Cardiac septum (tissue), 1 donor: ENCODE measurements at regions not wholly inside any gene's neighbourhood (a gene's known extent, or its start where the extent isn't known, plus 50 kb on each side); places are given as distances from the start of the nearest gene placed in this dataset.
"Not testable (repeated sequence)": the region's sequence is repeated elsewhere in the genome, so short reads cannot be mapped to it uniquely, and the experiment has no call there.

ENCODE experiments used
- DNase-seq: peaks from one replicate; pipeline ENCODE4 v3.0.0-alpha.2; 2020; ENCODE audit warnings: low spot score
- intact Hi-C: fragments of 100-400 bp; cut with DNase I; formaldehyde crosslinking; loops from one replicate; pipeline ENCODE4 v1.14.0; 2022
- donor health status: DM: no; HTN: no; CAD: no.

GRCh38 chr7:84941936-84942335, 244.9 kb downstream of the SEMA3D start:
- intact Hi-C loops: no loop called here

GRCh38 chr7:84941291-84941690, 245.6 kb downstream of the SEMA3D start:
- DNase-seq: no peak
- intact Hi-C loops: no loop called here

More at GRCh38 chr7:84941936-84942335, 244.9 kb downstream of the SEMA3D start:
- no peak for DNase-seq

DNA sequence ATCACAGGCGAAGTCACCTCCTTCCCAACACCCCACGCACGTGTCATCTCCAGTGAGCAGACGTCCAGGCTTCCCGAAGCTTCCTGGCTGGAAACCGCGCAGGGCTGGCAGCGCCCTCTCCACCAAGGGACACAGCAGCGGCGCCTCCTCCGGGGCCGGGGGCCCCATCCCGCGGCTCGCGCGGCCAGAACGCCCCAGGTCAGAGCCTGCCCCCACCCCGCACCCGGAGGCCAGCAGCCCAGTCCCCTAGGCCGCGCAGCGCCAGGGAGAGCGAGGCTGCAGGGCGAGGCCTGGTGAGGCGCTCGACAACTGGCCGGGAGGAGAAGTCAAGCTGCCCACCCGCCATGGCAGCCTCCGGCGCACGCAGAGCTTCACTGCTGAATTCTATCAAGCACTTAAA, 247.0 kb downstream of the SEMA3D start:
- no peak for DNase-seq
- intact Hi-C loops: no loop called here

DNA sequence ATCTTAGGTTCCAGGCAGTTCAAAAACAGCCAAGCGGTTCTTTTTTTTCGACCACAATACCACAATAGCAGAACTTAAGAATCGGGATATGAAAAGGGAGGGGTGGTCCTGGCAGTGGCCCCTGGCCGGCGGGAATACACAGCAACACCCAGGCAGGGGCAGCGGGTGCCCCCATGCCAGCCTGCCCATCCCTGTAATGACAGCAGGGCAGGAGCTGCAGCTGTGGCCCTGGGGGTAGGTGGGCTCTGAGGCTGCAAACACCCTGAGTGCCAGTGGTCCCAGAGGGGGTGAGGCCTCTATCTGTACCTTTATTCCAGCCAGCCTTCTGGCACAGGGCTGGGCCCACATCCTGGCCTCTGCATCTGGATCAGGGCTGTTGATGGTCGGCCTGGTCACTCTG, 247.4 kb downstream of the SEMA3D start:
- no peak for DNase-seq
- intact Hi-C loops: no loop called here

DNA sequence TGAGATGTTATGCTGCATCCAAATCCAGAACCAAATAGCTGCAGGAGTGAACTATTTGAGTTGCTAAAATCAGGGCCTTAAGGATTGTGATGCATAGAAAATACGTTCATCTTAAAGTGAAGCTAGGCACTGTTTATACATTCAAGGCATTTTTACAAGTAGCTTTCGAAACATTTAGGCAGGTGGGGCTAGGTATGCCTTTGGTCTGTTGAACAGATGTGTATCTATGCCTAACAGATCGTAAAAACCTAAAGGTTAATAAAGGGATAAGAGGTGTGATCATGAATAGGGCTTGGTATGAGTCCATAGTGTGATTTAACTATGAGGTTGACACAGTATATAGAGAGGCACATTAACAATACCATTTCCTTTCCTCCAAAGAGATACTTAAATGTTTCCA, 262.5 kb downstream of the SEMA3D start:
- no peak for DNase-seq
- intact Hi-C loops: no loop called here

- intact Hi-C loops: no loop called here
- no peak for DNase-seq
These were observed 263.5 kb downstream of the SEMA3D start for GRCh38 chr7:84923348-84923747.

- intact Hi-C loops: no loop called here
These were observed 265.7 kb downstream of the SEMA3D start for GRCh38 chr7:84921154-84921553.

DNA sequence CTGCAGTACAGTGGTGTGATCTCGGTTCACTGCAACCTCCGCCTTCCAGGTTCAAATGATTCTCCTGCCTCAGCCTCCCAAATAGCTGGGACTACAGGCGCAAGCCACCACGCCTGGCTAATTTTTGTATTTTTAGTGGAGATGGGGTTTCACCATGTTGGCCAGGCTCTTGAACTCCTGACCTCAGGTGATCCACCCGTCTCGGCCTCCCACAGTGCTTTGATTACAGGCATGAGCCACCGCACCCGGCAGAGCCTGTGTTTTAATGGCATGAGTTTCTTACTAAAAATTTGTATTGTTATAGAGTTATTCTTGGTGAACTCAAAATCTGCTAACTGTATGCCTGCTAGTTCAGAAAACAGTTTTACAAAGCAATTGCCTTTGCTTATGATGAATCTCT, 269.9 kb downstream of the SEMA3D start:
- DNase-seq, intact Hi-C loops: not testable (repeated sequence)

More at GRCh38 chr7:84921154-84921553, 265.7 kb downstream of the SEMA3D start:
- no peak for DNase-seq

GRCh38 chr7:84916161-84916560, 270.7 kb downstream of the SEMA3D start:
- intact Hi-C loops: no loop called here
- no peak for DNase-seq

GRCh38 chr7:84914598-84914997, 272.3 kb downstream of the SEMA3D start:
- intact Hi-C loops: no loop called here
- DNase-seq: no peak

DNA sequence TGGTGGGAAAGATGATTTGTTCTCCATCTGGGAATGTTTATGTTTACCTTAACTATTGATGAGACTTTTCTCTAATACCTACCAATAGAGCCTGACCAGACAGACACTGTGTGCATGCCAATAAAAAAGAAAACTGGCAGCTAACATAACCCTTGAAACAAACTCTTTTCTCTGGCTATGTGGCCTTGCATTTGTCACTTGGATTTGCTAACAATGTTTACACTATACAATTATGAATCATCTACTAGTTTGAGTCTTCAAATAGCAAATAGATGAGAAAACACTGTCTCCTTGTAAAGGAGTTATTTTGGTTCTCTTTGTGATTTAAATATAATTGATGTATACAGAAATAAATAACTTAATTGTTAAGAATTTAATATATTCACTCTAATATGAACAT, 273.1 kb downstream of the SEMA3D start:
- no peak for DNase-seq
- intact Hi-C loops: no loop called here

GRCh38 chr7:84912993-84913635, 273.7 kb downstream of the SEMA3D start:
- intact Hi-C loops: no loop called here
- no peak for DNase-seq

- no peak for DNase-seq
- intact Hi-C loops: no loop called here
These were observed 274.3 kb downstream of the SEMA3D start for GRCh38 chr7:84912537-84912936.

DNA sequence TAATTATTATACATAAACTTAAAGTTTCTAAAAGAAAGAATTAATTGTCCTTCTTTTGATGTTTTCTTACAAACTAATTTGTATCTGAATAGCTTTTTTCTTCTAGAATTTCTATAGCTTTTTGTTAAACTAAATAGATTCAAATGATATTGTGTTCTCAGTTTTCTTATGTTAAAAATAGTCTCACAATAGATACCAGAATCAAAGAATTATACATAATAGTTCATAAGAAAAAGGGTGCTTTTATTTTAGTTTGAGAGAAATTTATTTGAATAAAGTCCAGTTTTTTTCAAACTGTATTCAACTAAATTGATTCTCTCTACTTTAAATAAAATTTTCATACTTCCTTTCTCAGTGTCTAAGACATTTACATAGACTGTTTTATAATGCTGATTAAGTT, 274.8 kb downstream of the SEMA3D start:
- DNase-seq: no peak
- intact Hi-C loops: no loop called here

GRCh38 chr7:84911077-84911476, 275.8 kb downstream of the SEMA3D start:
- intact Hi-C loops: no loop called here
- no peak for DNase-seq

- intact Hi-C loops, DNase-seq: not testable (repeated sequence)
These were observed 276.5 kb downstream of the SEMA3D start for GRCh38 chr7:84910322-84910721.

GRCh38 chr7:84908196-84908793, 278.6 kb downstream of the SEMA3D start:
- DNase-seq: no peak
- intact Hi-C loops: no loop called here

GRCh38 chr7:84906889-84907288, 280.0 kb downstream of the SEMA3D start:
- intact Hi-C loops: no loop called here
- no peak for DNase-seq

DNA sequence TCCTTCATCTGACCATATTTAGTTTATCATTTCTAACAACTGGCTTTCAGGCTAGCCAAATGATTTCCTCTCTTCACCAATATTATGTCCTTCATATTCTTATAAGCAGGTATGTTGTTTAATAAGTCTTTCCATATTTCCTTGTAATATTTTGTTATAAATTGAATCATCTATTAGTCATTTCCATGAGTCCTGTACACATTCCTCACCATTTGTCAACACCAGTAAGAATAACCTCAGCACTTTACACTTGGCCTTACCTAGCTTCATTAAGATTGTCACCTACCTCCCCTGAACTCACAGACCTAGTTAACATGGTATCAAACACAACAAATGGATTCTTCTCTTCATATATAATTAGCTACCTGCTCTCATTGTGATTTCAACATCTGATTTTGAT, 282.3 kb downstream of the SEMA3D start:
- intact Hi-C loops: no loop called here
- no peak for DNase-seq

GRCh38 chr7:84901366-84901765, 285.5 kb downstream of the SEMA3D start:
- intact Hi-C loops: no loop called here
- no peak for DNase-seq

GRCh38 chr7:84900215-84900614, 286.6 kb downstream of the SEMA3D start:
- intact Hi-C loops: no loop called here

DNA sequence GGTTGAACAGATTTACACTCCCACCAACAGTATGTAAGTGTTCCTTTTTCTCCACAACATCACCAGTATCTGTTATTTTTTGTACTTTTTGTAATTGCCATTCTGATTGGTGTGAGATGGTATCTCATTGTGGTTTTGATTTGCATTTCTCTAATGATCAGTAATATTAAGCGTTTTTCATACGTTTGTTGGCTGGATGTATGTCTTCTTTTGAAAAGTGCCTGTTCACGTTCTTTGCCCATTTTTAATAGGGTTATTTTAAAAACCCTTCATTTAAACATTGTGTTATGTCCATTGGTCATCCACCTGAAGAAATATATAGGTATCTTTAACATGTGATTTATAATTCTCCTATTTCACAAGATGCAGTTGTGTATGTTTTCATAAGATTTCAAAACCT, 291.3 kb downstream of the SEMA3D start:
- DNase-seq: no peak
- intact Hi-C loops: no loop called here

More at GRCh38 chr7:84900215-84900614, 286.6 kb downstream of the SEMA3D start:
- DNase-seq: no peak
